GM19351 (cell line): ENCODE measurements at regions not wholly inside any gene's neighbourhood (a gene's known extent, or its start where the extent isn't known, plus 50 kb on each side); places are given as distances from the start of the nearest gene placed in this dataset.

Experiments used
- ATAC-seq: cut with Tn5 transposase; IDR thresholded peaks from one replicate; pipeline ENCODE4 v1.9.1; 2021; ENCODE audit warnings: mild to moderate bottlenecking, moderate library complexity; ENCODE audit not compliant: unreplicated experiment

DNA sequence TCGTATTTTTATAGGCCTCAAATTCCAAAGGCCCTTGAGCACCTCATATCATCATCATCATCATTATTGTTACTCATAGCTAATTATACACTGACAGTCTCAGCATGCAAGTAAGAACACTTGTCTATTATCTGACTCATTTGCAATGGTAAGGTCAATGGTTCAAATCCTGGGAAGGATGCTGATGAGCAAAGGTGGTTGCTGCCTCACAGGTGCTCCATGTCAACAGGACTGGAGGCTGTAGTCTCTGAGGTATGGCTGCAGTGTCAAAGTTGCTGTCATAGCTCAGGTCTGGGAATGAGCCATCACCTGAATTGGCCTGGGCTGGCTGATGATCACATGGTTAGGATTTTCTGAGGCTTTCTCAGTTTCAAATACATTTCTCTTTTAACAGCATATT is 379.3 kb downstream of the BCL11A start:
- ATAC-seq: no peak

DNA sequence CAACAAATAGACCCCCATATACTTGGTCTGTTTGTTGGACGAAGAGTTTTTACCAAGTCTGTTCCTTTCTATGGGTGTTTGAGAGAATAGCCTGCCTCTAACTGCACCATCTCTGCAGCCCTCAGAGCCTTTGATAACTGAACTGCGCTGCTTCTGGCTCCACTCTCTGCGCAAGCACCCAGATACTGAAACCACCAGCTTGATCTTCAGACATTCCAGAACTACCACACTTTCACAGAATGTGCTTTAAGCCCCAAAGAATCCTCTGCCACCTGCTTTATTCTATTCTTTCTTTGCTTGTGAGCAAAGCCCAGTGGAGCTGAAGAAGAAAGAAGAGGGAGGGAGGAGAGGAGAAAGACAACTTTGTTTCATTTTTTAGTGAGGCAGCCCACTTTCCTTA is 380.7 kb downstream of the BCL11A start:
- no peak for ATAC-seq

DNA sequence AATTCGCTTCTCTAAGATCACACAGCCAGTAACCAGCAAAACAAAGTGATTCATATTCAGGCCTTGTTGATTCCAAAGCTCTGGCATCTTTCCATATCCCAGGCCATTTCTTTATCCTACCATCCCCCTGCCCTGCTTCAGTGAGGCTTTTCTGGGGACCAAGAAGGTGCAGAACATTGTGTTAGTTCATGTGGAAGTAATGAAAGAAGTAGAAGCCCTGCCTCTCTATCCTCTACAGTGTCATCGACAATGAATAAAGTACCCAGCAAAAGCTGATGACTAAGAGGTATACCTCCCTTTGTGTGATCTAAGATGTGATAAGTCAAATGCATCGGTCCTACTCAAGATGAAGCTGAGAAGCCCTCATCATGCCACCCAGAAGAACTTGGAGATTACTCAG is 383.2 kb downstream of the BCL11A start:
- ATAC-seq: no peak

DNA sequence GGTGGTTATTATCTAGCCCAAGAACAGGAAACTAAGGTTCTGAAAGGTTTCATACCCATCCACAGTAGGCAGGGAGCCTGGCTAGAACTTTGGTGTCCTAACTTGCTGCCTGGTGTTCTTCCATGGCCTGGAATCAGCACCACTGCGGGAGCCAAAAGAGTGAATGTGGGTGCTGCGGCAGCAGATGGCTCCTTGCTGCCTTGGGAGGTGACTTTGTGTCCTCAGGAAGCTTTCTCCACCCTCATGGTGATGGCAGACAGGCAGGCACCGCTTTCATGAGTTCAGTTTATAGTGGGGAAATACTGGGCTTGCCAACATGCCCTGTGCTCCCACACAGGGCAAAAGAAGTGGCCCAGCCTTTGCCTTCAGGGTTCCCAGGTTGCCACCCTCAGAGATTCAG is 385.2 kb downstream of the BCL11A start:
- no peak for ATAC-seq

DNA sequence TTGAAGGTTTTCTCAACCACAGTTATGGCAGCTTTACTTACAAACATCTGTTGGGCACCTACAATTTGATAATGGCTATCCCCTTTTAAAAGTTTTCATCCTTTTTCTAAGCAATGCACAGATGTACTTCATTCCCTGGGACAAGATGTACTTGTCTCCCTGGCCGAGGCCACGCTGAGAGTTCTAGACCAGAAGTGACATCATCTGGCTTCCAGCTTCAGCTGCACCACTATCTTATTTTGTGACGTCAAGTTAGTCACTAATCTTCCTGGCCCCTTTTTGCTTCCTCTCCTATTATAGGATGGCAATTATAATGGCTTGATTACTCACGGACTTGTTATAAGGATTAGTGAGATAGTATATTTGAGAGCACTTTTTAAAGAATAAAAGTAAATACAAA is 386.4 kb downstream of the BCL11A start:
- ATAC-seq: no peak

DNA sequence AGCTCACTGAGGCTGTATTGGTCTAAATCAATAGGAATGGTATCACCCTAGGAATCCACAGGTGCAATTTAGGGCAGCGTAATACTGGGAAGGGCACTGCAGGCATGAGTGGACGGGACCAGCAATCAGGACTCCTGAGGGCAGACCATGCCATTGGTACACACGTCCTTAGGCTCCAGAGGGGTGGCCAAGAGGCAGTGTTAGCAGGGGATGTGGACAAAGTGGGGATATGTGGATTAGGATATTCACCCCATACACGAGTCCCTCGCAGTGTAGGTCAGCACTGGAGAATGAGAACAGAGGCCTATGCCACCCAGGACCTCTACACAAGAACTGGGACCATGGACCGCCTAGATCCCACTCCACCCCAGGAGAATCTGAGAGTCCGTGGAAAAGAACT is 389.8 kb downstream of the BCL11A start:
- no peak for ATAC-seq

DNA sequence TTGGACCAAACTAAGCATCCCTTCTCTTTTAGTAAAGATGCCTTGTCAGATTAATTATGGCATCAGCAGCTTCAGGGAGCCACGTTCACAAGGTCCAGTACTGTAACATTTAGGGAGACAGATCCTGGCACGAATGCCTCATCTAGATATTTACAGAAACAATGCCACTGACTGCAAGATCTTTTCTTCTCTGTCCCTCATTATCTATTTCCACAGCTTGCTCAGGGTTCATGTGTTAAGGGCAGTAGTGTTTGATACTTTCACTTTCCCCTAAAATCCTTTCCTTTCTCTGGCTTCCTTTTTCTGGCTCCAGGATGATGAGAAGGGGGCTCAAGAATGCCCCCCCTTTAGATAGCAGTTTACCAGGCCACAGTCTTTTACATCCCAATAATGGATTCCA is 393.9 kb downstream of the BCL11A start:
- ATAC-seq: no peak

DNA sequence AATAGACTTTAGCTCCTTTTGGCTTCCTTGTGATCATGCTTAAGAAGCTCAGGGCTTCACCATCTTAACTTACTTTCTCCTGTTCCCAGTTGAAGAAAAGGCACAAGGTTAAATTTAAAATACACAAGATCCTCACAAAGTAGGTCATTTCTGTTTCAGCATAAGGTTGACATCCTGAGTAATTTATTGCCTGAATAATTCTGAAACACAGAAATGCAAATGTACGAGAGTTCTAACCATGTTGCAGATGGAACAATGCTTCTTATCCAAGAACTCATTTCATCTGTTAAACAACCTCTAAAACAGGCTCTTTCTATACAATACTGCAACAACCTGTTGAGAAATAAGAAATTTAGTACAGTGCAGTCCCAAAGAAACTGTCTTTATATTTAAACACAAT is 395.2 kb downstream of the BCL11A start:
- peak; percentile 81 for ATAC-seq

DNA sequence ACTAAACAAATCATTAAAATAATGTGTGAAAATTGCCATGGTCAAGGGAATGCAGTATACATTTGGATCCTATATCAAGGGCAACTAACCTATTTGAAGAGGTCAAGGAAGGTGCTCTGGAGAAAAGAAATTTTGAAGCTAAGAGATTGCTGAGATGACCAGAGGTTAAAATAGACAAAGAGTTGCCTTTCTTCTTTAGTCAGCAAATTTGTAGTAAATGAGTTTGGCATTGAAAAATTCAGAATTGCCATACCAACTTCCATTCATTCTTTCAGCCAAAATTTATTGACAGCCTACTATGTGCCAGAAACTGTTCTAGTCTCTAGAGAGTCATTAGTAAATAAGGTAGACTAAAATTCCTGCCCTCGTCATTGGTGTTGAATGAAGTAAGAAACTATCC is 396.2 kb downstream of the BCL11A start:
- ATAC-seq: no peak

DNA sequence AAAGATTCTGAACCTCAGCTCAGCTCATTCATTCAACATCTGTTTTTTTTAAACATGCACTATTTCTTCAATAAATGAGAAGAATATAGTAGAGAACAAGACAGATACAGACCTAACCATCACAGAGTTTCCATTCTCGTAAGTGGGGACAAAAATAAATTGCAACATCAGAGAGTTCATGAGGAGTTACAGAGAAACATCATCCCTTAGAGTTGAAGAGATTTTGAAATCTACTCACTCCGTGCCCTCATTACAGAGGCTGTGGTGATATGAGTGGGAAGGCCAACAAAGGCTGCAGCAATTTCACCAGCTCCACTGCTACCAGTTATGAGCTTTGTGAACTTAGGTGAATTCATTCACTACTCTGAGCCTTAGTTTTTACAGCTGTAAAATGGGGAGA is 399.3 kb downstream of the BCL11A start:
- no peak for ATAC-seq

DNA sequence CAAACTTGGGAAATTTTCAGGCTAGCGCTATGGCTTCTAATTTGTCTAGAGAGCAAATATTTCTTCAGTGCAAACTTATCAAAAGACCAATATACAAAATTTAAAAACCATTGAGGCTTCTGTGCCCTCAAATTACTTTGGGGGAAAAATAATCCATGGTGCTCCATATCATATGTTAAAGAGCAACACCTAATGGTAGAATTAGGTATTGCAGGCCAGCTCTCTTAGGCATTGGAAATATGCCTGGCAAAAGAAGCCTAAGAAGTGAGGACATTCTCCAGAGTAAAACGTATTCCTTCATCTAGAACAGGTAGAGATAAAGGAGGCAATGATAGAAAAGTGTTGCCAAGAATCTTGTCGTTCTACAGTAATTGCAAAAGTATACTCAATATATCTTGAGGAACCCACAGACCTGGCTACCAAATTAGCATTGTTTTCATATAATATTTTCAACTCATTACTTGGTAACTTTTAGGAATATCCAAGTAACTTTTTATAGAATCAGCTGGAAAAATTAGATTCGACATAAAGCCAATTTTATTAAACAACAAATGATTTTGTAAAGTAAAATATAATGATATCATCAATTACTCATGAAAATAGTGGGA is 401.1 kb downstream of the BCL11A start:
- ATAC-seq: peak; percentile 47

DNA sequence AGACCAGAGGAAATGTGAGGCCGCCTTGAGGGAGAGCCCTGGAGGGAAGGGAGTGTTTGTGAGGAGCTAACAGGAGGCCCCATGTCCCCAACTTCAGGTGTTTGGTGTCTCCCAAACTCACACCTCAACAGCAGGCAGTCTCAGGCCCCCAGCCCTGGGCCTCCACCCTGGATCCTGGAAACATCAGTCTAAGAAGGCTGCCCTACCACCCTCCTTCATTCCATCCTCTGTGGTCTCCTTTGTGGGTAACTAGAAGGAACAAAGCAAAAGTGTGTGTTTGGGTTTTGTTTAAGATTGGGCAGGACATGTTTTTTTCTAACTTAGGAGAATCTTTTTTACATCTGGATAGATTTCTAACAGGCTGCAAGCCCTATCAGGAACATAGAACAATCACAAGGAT is 404.3 kb downstream of the BCL11A start:
- ATAC-seq: no peak

DNA sequence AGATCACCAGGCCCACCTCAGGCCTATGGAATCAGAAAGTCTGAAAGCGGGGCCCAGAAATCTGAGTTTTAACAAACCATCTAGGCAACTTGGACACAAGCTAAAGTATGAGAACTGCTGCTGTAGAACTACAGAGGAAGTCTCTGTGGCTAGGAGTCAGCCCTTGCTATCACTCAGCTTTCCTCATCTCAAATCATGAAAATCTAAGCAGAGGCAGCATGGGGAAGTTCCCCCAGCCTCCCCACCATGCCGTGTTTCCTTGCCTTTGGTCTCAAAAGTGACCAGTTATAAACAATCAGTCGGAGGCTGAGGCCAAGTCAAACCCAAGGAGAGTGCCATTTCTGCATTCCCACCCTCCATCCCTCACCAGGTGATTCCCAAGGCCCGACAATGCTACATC is 404.7 kb downstream of the BCL11A start:
- no peak for ATAC-seq

DNA sequence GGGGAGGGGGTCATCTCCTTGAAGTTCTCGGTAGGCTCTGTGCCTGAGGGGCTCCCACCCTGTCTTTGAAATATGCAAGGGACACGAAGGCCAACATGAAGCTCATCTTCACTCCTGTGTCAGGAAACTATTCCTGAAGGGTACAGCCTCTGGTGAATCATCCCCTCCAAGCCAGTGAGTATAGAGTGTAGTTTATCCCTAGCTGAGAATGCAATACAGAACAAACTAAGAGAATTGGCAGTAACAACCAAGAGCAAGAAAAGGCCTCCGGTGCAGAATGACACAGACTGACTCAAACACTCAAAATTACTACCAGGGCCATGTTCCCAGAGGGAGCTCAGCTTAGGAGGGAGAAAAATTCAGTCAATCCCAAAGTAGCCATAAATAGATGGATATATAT is 413.3 kb downstream of the BCL11A start:
- ATAC-seq: no peak

DNA sequence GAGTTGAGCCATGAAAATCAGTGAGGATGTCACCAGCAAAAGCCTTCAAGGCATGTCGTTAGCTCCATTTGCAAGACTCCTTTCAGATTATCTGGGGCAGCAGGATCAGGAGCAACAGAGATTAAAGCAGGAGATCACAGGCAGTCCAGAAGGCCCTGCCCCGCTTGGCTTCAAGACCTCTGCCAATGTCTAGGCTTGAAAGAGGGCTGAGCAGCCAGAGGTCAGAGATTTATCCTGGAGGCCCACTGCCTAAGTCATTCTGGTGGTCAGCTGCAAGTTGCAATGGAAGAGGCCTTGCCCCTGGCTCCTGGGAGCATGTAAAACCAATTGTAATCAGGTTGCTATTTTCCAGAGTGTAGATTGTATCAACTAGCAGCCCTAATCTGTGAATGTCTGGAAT is 416.5 kb downstream of the BCL11A start:
- ATAC-seq: no peak

DNA sequence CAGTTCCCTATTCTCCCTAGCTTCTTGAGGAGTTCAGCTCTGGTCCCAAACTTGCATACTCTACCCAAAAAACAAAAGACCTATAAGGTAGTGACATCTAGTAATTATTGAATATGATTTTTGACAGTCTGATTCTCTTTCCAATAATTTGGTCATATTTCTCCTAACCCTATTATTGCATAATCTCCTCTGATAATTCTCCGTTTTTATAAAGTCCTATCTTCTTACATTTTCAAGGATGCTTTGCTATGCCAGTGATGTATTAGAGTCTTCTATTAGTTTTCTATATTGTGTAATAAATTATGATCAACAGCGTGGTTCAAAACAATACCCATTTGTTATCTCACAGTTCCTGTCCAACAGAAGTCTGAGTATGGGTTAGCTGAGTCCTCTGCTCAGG is 426.3 kb downstream of the BCL11A start:
- no peak for ATAC-seq

DNA sequence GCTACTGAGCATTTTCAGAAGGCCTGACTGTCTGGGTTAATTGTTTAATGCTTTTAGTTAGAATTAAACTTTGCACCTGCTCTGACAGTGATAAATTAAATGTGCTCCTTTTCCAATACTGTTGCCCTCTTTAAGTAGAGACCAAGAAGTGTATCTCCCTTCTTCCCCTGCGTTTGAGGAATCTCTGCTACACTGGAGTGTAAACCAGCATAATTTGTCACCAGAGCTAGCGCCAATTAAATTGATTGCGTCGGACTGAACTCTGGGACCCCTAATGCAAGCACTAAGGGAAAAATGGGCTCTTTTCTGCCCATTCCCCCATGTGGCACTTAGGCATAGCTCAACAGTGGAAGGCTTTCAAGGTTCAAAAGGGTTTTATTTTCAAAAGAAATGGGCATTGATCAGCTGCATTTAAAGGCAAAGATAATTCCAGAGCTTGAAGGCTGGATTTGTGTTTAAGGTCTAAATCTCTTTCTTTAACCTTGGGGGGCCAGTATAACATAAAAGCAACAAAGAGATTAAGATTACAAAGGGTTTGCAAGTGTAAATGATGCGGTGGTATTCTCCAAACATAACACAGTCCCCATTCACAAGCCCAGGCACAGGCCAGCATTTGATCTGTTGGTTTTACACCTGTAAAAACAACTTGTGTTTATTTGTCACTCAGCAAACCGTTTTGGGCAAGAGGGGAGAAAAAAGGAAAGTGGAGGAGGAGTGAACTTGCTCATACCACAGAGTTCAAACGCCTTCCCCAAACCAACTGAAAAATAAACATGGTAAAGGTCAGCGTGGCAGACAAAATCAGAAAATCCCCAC is 427.6 kb downstream of the BCL11A start:
- ATAC-seq: no peak

DNA sequence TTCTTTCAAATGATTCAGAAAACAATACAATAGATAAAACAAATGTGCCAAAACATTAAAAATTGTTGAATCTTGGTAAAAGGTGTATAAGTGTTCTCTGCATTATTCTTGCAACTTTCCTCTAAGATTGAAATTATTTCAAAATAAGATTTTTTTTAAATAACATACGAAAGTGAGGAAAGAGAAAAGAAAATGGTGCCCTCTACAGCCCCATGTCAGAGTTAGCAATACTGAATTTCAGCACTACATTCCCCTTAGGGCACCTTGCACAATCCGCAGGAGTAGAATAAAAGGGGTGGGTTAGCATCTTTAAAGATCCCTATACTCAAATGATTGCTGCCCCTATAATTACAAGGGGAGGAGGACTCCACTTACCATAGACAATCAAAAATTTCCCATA is 433.7 kb downstream of the BCL11A start:
- ATAC-seq: no peak

DNA sequence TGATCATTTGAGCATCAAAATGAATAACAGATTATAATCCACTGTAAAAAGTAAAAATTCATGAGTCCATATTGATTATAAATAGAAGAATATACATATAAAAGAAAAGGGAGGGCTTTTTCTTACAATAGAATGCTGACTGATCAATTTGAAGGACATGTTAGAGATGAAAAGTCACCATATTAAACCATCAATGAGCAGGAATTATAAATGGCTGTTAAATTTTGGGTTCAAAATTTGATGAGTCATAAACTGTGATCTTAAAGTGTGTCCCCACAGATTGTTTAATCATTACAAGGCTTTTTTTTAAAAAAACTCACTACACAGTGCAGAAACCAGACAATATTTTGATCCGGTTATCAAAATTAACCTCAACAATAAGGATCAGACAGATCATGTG is 434.5 kb downstream of the BCL11A start:
- no peak for ATAC-seq

DNA sequence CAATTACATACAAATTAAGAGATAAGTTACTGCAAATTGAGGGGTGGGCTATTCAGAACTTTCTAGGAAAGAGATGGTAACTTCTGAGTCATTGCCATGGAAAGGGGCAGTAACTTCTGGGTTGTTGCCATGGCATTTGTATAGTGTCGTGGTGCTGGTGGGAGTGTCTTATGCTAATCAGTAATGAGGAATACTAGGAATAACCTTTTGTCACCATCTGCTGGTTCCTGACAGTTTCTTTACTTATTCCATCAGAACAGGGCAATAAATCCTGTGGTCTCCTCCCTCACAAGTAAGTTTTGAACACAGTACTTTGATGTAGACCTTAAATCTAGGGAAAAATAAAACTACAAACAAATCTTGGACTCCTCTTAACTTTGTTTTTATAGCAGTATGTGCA is 435.4 kb downstream of the BCL11A start:
- ATAC-seq: no peak

DNA sequence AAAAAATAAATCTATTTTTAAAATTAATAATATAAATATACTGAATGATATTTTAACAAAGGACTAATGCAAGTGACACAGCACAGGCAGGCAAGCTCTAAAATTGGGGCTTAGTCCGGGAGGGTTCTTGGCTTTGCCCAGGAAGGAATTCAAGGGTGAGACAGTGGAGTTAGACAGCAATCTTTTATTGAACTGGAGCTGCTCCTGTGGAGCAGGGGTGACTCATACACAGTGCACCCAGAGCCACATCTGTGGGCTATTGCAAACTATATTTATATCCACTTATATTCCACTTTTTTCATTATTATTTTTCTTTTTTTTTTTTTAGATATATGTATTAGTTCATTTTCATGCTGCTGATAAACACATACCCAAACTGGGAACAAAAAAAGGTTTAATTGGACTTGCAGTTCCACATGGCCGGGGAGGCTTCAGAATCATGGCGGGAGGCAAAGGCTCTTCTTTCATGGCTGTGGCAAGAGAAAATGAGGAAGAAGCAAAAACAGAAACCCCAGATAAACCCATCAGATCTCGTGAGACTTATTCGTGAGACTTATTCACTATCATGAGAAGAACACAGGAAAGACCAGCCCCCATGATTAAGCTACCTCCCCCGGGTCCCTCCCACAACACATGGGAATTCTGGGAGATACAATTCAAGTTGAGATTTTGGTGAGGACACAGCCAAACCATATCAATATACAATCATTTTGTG is 437.1 kb downstream of the BCL11A start:
- ATAC-seq: no peak

DNA sequence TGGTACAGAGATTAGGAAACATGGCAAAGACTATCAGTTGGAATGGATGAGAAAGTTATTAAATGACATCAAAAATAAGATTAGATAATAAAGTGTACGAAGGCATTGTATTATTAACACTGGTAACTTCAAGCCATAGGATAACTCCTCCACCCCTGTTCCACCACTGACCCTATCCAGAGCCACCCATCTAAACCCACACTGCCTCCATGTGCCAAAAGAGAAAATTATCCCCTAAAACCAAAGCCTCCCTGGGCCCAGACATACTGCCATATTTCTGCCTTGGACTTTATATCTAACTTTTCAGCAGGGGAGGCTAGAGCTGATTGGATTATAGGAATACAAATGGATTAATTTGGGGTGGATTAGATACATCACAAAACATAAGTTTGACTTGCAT is 443.7 kb downstream of the BCL11A start:
- no peak for ATAC-seq
